ENCODE measurements at regions not wholly inside any gene's neighbourhood (a gene's known extent, or its start where the extent isn't known, plus 50 kb on each side); places are given as distances from the start of the nearest gene placed in this dataset.
"Not testable (repeated sequence)": the region's sequence is repeated elsewhere in the genome, so short reads cannot be mapped to it uniquely, and the experiment has no call there.

DNA sequence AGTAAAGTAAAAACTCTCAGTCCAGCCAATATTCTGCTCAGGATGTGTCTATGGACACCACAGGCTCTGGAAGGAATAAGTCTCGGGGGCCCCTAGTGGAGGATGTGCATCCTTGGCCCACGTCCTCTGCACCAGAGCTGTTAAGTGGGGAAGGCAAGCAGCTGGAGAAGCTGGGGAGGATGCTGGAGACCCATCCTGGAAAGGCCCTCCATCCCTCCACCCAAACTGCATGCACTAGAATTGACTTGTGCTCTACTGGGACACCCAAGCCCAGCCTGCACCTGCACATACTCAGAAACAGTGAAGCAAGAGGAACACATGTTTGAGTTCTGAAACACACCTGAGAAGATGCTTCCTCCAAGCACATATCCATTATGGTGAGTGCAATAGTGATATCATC is 307.8 kb downstream of the TSHZ3 start:
- TF ChIP-seq, protein P1, sequence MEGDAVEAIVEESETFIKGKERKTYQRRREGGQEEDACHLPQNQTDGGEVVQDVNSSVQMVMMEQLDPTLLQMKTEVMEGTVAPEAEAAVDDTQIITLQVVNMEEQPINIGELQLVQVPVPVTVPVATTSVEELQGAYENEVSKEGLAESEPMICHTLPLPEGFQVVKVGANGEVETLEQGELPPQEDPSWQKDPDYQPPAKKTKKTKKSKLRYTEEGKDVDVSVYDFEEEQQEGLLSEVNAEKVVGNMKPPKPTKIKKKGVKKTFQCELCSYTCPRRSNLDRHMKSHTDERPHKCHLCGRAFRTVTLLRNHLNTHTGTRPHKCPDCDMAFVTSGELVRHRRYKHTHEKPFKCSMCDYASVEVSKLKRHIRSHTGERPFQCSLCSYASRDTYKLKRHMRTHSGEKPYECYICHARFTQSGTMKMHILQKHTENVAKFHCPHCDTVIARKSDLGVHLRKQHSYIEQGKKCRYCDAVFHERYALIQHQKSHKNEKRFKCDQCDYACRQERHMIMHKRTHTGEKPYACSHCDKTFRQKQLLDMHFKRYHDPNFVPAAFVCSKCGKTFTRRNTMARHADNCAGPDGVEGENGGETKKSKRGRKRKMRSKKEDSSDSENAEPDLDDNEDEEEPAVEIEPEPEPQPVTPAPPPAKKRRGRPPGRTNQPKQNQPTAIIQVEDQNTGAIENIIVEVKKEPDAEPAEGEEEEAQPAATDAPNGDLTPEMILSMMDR (IDR thresholded peaks at IDR 0.05; ENCODE audit: insufficient read depth, low read length) = no peak
- no peak for DNase-seq (ENCODE audit: low read depth)
- H3K4me3 ChIP-seq (ENCODE audit: low read depth, low read length) = no peak overlapping the region

DNA sequence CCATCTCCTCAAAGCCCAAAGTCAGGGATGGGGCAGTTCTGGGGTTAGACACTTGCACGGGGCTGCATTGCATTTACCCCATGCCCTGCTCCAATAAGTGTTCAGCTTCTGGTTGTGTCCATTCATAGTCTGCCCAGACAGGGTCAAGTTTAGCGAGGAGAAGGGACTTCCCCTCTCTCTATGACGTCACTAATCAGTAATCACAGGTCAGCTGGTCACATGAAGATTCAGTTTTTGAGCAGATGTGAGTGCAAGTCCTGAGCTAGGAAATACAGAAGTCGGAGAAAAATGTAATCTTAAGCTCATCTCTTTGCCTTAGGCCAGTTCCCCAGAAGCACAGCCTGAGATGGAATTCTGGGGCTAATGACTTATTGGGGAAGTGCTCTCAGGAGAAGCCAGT is 310.1 kb downstream of the TSHZ3 start:
- H3K4me3 ChIP-seq (ENCODE audit: low read depth, low read length) = no peak overlapping the region
- TF ChIP-seq, protein P1 (IDR thresholded peaks at IDR 0.05; ENCODE audit: insufficient read depth, low read length) = no peak
- no peak for DNase-seq (ENCODE audit: low read depth)

DNA sequence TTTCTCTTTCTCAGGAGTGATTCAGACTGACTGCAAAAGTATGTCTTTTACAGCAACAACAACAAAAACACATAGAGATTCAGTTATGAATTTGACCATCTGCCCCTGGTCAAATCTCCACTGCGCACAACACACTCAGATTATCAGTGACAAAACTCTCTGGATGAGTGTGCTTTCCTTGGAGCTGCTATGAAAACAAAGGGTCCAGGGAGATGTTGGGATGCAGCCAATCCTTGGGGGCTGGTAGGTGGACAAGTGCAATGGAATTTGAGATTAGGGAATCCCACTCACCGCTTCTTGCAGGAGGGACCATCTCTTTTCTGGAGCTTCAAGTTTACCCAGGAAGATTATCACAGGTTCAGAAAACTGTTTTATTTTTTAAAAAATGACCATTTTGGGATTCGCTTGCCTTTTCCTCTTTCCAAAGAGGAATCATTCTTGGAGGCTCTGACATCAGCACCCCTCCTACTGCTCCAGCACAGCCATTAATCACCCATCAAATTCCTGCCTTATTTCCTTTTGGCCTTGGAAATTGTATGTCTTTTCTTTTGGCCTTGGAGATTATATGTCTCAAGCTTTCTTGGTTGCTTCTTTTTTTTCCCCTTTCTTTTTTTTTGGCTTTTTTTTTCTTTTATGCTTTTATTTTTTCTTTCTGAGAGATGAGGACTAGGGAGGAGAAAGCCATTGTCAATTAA is 311.8 kb downstream of the TSHZ3 start:
- TF ChIP-seq, protein P1 (IDR thresholded peaks at IDR 0.05; ENCODE audit: insufficient read depth, low read length) = no peak
- no peak overlapping the region for H3K4me3 ChIP-seq (ENCODE audit: low read depth, low read length)
- peak; percentile 29 for DNase-seq (ENCODE audit: low read depth)

DNA sequence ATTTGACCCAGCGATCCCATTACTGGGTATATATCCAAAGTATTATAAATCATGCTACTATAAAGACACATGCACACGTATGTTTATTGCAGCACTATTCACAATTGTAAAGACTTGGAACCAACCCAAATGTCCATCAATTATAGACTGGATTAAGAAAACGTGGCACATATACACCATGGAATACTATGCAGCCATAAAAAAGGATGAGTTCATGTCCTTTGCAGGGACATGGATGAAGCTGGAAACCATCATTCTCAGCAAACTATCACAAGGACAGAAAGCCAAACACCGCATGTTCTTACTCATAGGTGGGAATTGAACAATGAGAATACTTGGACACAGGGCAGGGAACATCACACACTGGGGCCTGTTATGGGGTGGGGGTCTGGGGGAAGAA is 317.8 kb downstream of the TSHZ3 start:
- not testable (repeated sequence) for H3K4me3 ChIP-seq (ENCODE audit: low read depth, low read length); DNase-seq (ENCODE audit: low read depth)

DNA sequence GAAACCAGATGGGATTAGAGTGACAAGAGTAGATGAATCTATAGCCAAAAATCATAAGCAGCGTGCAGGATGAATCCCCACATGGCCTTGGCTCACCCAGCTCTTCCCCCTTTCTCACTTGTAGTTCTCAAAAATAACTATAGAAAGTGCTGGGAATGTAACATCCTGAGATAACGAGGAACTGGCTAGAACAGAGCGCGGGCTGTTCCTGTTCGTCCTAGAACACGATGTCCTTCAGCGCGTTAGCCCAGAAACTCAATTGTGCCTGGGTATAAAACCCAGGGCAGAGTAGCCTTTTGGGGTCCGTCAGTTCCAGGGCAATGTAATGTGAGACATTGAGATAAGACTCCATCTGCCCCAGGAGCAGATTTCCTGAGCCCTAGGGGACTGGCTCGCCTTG is 326.2 kb downstream of the TSHZ3 start:
- no peak for DNase-seq (ENCODE audit: low read depth)
- TF ChIP-seq, protein P1 (IDR thresholded peaks at IDR 0.05; ENCODE audit: insufficient read depth, low read length) = no peak
- no peak overlapping the region for H3K4me3 ChIP-seq (ENCODE audit: low read depth, low read length)

DNA sequence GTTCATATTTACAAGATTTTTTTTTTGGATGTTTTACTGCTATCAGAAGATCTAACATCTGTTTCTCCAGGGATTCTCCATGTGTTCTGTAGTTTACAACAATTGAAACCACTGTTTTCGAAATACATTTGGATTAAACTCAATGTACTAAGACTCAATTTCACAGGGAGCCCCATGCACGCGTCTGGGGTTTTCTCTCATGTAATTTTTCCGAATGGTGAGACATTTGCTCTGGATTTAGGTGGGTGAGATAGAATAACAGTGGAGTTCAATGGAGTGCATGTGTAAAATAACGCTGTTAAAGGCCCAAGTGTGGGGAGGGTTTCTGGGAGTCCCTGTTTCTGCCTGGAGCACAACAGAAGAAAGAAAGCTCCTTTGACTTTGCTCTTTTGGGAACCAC is 330.3 kb downstream of the TSHZ3 start:
- no peak overlapping the region for H3K4me3 ChIP-seq (ENCODE audit: low read depth, low read length)
- DNase-seq (ENCODE audit: low read depth) = no peak
- TF ChIP-seq, protein P1 (IDR thresholded peaks at IDR 0.05; ENCODE audit: insufficient read depth, low read length) = no peak

DNA sequence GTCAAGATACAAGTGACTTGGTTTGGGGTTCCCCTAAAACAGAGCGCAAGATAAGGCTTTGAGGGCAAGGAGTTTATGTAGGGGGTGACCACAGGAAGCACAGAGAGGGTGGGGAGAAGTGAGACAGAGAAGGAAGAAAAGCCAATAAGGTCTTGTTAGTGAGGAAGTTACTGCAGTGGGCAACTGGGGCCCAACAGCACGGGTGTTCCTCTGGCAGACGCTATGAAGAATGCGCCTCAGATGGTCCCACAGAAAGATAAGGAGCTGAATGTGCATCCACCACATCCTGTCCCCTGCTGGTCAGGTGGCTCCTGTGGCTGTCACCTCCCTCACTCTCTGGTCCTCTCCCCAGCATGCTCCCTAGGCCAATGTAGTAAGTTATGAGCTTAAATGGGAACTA is 333.5 kb downstream of the TSHZ3 start:
- no peak for DNase-seq (ENCODE audit: low read depth)
- TF ChIP-seq, protein P1 (IDR thresholded peaks at IDR 0.05; ENCODE audit: insufficient read depth, low read length) = no peak
- H3K4me3 ChIP-seq (ENCODE audit: low read depth, low read length) = no peak overlapping the region

Data from fibroblast of the aortic adventitia (primary cell).